Choroid plexus epithelial cell (primary cell): ENCODE measurements at regions not wholly inside any gene's neighbourhood (a gene's known extent, or its start where the extent isn't known, plus 50 kb on each side); places are given as distances from the start of the nearest gene placed in this dataset.
"Not testable (repeated sequence)": the region's sequence is repeated elsewhere in the genome, so short reads cannot be mapped to it uniquely, and the experiment has no call there.

Source experiments
- DNase-seq: peaks from one replicate; pipeline ENCODE4 v3.0.0-alpha.2; 2010; ENCODE audit warnings: low read depth
- H3K4me3 ChIP-seq: 2 replicates; pipeline ENCODE4 v1.5.1; 2011; ENCODE audit warnings: low read depth, mild to moderate bottlenecking, control low read depth, low read length, moderate library complexity
- CTCF ChIP-seq: conservative IDR thresholded peaks from 2 replicates; pipeline ENCODE4 v1.5.1; 2011; ENCODE audit warnings: low read depth, mild to moderate bottlenecking, control low read depth, inconsistent platforms, low read length, moderate library complexity

GRCh38 chr9:94478755-94479730, 75.8 kb upstream of the PCAT7 start:
- no peak for DNase-seq
- H3K4me3 ChIP-seq, result no peak overlapping the region
- no peak for TF ChIP-seq CTCF

- H3K4me3 ChIP-seq, result no peak overlapping the region
- no peak for TF ChIP-seq CTCF
- DNase-seq, result no peak
These were observed 75.1 kb upstream of the PCAT7 start for GRCh38 chr9:94479757-94480156.

- no peak overlapping the region for H3K4me3 ChIP-seq
- no peak for DNase-seq
- TF ChIP-seq CTCF, result no peak
These were observed 74.7 kb upstream of the PCAT7 start for GRCh38 chr9:94480205-94480604.

GRCh38 chr9:94482110-94482509, 72.8 kb upstream of the PCAT7 start:
- no peak for DNase-seq
- H3K4me3 ChIP-seq, result no peak overlapping the region
- no peak for TF ChIP-seq CTCF

GRCh38 chr9:94490465-94490864, 64.4 kb upstream of the PCAT7 start:
- TF ChIP-seq CTCF, result no peak
- no peak overlapping the region for H3K4me3 ChIP-seq
- DNase-seq, result peak; percentile 21

- H3K4me3 ChIP-seq, DNase-seq: not testable (repeated sequence)
These were observed 62.8 kb upstream of the PCAT7 start for GRCh38 chr9:94492125-94492524.

GRCh38 chr9:94498801-94499453, 56.0 kb upstream of the PCAT7 start:
- DNase-seq, result no peak
- no peak for TF ChIP-seq CTCF
- no peak overlapping the region for H3K4me3 ChIP-seq
